Karpas-422 (cell line): ENCODE measurements at regions not wholly inside any gene's neighbourhood (a gene's known extent, or its start where the extent isn't known, plus 50 kb on each side); places are given as distances from the start of the nearest gene placed in this dataset.

Experiments
- DNase-seq: peaks from one replicate; pipeline ENCODE4 v3.0.0-alpha.2; 2015
- H2AFZ ChIP-seq: fragments of 200-600 bp; sonication (generic); 2 replicates; pipeline ENCODE4 v1.6.1; 2014; ENCODE audit warnings: antibody characterized with exemption, low read length, mixed read lengths
- H3K27ac ChIP-seq: fragments of 200-600 bp; sonication (generic); 2 replicates; pipeline ENCODE4 v1.5.1; 2014; ENCODE audit warnings: mild to moderate bottlenecking, low read length, moderate library complexity
- H3K27me3 ChIP-seq: fragments of 200-600 bp; sonication (generic); 2 replicates; pipeline ENCODE4 v1.6.1; 2014; ENCODE audit warnings: low read length, mixed read lengths
- H3K36me3 ChIP-seq: fragments of 200-600 bp; sonication (generic); 2 replicates; pipeline ENCODE4 v1.6.1; 2014; ENCODE audit warnings: low read length, mixed read lengths; ENCODE audit not compliant: insufficient read depth
- H3K4me1 ChIP-seq: fragments of 200-600 bp; sonication (generic); 2 replicates; pipeline ENCODE4 v1.6.1; 2014; ENCODE audit warnings: mild to moderate bottlenecking, low read length, mixed read lengths
- H3K4me2 ChIP-seq: fragments of 200-600 bp; sonication (generic); 2 replicates; pipeline ENCODE4 v1.6.1; 2014; ENCODE audit warnings: low read length, low read depth, mild to moderate bottlenecking; ENCODE audit not compliant: poor library complexity, severe bottlenecking
- H3K4me3 ChIP-seq: fragments of 200-600 bp; sonication (generic); 2 replicates; pipeline ENCODE4 v1.5.1; 2014; ENCODE audit warnings: mild to moderate bottlenecking, antibody characterized with exemption, low read length, mixed read lengths
- H3K79me2 ChIP-seq: fragments of 200-600 bp; sonication (generic); 2 replicates; pipeline ENCODE4 v1.6.1; 2014; ENCODE audit warnings: mild to moderate bottlenecking, low read length, mixed read lengths
- H3K9ac ChIP-seq: fragments of 200-600 bp; sonication (generic); 2 replicates; pipeline ENCODE4 v1.6.0; 2014; ENCODE audit warnings: low read length
- H3K9me2 ChIP-seq: fragments of 200-600 bp; sonication (generic), shearing (Covaris generic); replicated peaks from 2 replicates; pipeline ENCODE4 v1.6.0; 2014; ENCODE audit warnings: mild to moderate bottlenecking, low read length, moderate library complexity; ENCODE audit not compliant: insufficient read depth
- H3K9me3 ChIP-seq: fragments of 300-700, 200-600 bp; sonication (generic); 2 replicates; pipeline ENCODE4 v1.6.1; 2014; ENCODE audit warnings: low read length, mixed read lengths
- H4K20me1 ChIP-seq: fragments of 200-600 bp; sonication (generic); 2 replicates; pipeline ENCODE4 v1.6.1; 2014; ENCODE audit warnings: mild to moderate bottlenecking, antibody characterized with exemption, low read length, low read depth; ENCODE audit not compliant: insufficient read depth

- H2AFZ ChIP-seq, result no peak overlapping the region
- H3K27me3 ChIP-seq, result no peaks in the 10 kb centered on the region
- no peak overlapping the region for H3K4me3 ChIP-seq
- H3K36me3 ChIP-seq, result no peaks in the 10 kb centered on the region
- H3K79me2 ChIP-seq, result no peaks in the 10 kb centered on the region
- peaks cover 8% of the 10 kb centered on the region; the same call in 1 of the 2 replicates for H3K9me3 ChIP-seq
- DNase-seq, result no peak
- H4K20me1 ChIP-seq, result no peaks in the 10 kb centered on the region
- H3K27ac ChIP-seq, result no peak overlapping the region
- H3K9ac ChIP-seq, result no peak overlapping the region
- no peaks in the 10 kb centered on the region for H3K4me1 ChIP-seq
- H3K4me2 ChIP-seq, result no peak overlapping the region
- H3K9me2 ChIP-seq, result no peaks in the 10 kb centered on the region
Measured at GRCh38 chr5:143685246-143685815, 126.6 kb upstream of the HMHB1 start.

- Histone ChIP-seq H3K4me3 (no peak overlapping the region), H3K36me3 (no peaks in the 10 kb centered on the region), H3K9me3 (no peaks in the 10 kb centered on the region), H3K9ac (no peak overlapping the region), H3K4me1 (no peaks in the 10 kb centered on the region), H3K27me3 (no peaks in the 10 kb centered on the region), H3K4me2 (no peak overlapping the region), H3K9me2 (no peaks in the 10 kb centered on the region), H3K79me2 (no peaks in the 10 kb centered on the region), H4K20me1 (no peaks in the 10 kb centered on the region), H3K27ac (no peak overlapping the region), H2AFZ (no peak overlapping the region)
- no peak for DNase-seq
Measured at GRCh38 chr5:143683459-143683858, 128.5 kb upstream of the HMHB1 start.

- H3K27me3 ChIP-seq, result no peaks in the 10 kb centered on the region
- H3K79me2 ChIP-seq, result no peaks in the 10 kb centered on the region
- no peaks in the 10 kb centered on the region for H3K4me1 ChIP-seq
- no peak overlapping the region for H2AFZ ChIP-seq
- H4K20me1 ChIP-seq, result no peaks in the 10 kb centered on the region
- no peaks in the 10 kb centered on the region for H3K36me3 ChIP-seq
- no peak overlapping the region for H3K27ac ChIP-seq
- H3K4me3 ChIP-seq, result no peak overlapping the region
- H3K9me3 ChIP-seq, result no peaks in the 10 kb centered on the region
- no peak overlapping the region for H3K4me2 ChIP-seq
- H3K9me2 ChIP-seq, result no peaks in the 10 kb centered on the region
- no peak for DNase-seq
- no peak overlapping the region for H3K9ac ChIP-seq
Measured at GRCh38 chr5:143682929-143683386, 129.0 kb upstream of the HMHB1 start.

- no peak for DNase-seq
- Histone ChIP-seq H3K4me1 (no peaks in the 10 kb centered on the region), H3K4me2 (no peak overlapping the region), H3K27me3 (no peaks in the 10 kb centered on the region), H3K4me3 (no peak overlapping the region), H4K20me1 (no peaks in the 10 kb centered on the region), H3K36me3 (no peaks in the 10 kb centered on the region), H3K9me3 (no peaks in the 10 kb centered on the region), H3K9ac (no peak overlapping the region), H3K9me2 (no peaks in the 10 kb centered on the region), H3K79me2 (no peaks in the 10 kb centered on the region), H3K27ac (no peak overlapping the region), H2AFZ (no peak overlapping the region)
Measured at GRCh38 chr5:143682246-143682905, 129.6 kb upstream of the HMHB1 start.

- no peaks in the 10 kb centered on the region for H3K27me3 ChIP-seq
- H3K9ac ChIP-seq, result no peak overlapping the region
- H3K4me3 ChIP-seq, result no peak overlapping the region
- H3K4me1 ChIP-seq, result no peaks in the 10 kb centered on the region
- H3K27ac ChIP-seq, result no peak overlapping the region
- no peaks in the 10 kb centered on the region for H3K79me2 ChIP-seq
- no peaks in the 10 kb centered on the region for H3K9me3 ChIP-seq
- no peak for DNase-seq
- no peaks in the 10 kb centered on the region for H4K20me1 ChIP-seq
- H3K9me2 ChIP-seq, result no peaks in the 10 kb centered on the region
- H3K36me3 ChIP-seq, result no peaks in the 10 kb centered on the region
- no peak overlapping the region for H2AFZ ChIP-seq
- H3K4me2 ChIP-seq, result no peak overlapping the region
Measured at GRCh38 chr5:143680672-143681259, 131.2 kb upstream of the HMHB1 start.

GRCh38 chr5:143679777-143680176 lies 132.2 kb upstream of the HMHB1 start:
- Histone ChIP-seq H3K79me2 (no peaks in the 10 kb centered on the region), H3K27ac (no peak overlapping the region), H4K20me1 (no peaks in the 10 kb centered on the region), H3K27me3 (no peaks in the 10 kb centered on the region), H3K4me1 (no peaks in the 10 kb centered on the region), H3K4me2 (no peak overlapping the region), H3K9me3 (no peaks in the 10 kb centered on the region), H3K4me3 (no peak overlapping the region), H3K9ac (no peak overlapping the region), H3K9me2 (no peaks in the 10 kb centered on the region), H3K36me3 (no peaks in the 10 kb centered on the region), H2AFZ (no peak overlapping the region)
- DNase-seq, result no peak

GRCh38 chr5:143678148-143678905 lies 133.6 kb upstream of the HMHB1 start:
- DNase-seq, result no peak
- no peaks in the 10 kb centered on the region for H3K9me2 ChIP-seq
- no peak overlapping the region for H3K9ac ChIP-seq
- H2AFZ ChIP-seq, result no peak overlapping the region
- no peak overlapping the region for H3K4me2 ChIP-seq
- H3K79me2 ChIP-seq, result no peaks in the 10 kb centered on the region
- H4K20me1 ChIP-seq, result no peaks in the 10 kb centered on the region
- H3K27me3 ChIP-seq, result no peaks in the 10 kb centered on the region
- H3K27ac ChIP-seq, result no peak overlapping the region
- no peak overlapping the region for H3K4me3 ChIP-seq
- no peaks in the 10 kb centered on the region for H3K4me1 ChIP-seq
- no peaks in the 10 kb centered on the region for H3K36me3 ChIP-seq
- H3K9me3 ChIP-seq, result no peaks in the 10 kb centered on the region

GRCh38 chr5:143677403-143677802 lies 134.6 kb upstream of the HMHB1 start:
- Histone ChIP-seq H3K36me3 (no peaks in the 10 kb centered on the region), H3K9me2 (no peaks in the 10 kb centered on the region), H2AFZ (no peak overlapping the region), H3K79me2 (no peaks in the 10 kb centered on the region), H3K4me3 (no peak overlapping the region), H3K9me3 (no peaks in the 10 kb centered on the region), H3K27ac (no peak overlapping the region), H3K27me3 (no peaks in the 10 kb centered on the region), H3K4me1 (no peaks in the 10 kb centered on the region), H4K20me1 (no peaks in the 10 kb centered on the region), H3K4me2 (no peak overlapping the region), H3K9ac (no peak overlapping the region)
- DNase-seq, result no peak
